Transverse colon (tissue), 4 donors: ENCODE measurements at regions not wholly inside any gene's neighbourhood (a gene's known extent, or its start where the extent isn't known, plus 50 kb on each side); places are given as distances from the start of the nearest gene placed in this dataset.

Experiments
- DNase-seq: peaks from one replicate; pipeline ENCODE4 v3.0.0-alpha.2; 2019
- H3K27ac ChIP-seq, 4 donors: fragments of 200-600 bp; sonication (generic); 2 replicates each; pipeline ENCODE4 v1.5.1; 2016 to 2018; ENCODE audit warnings: inconsistent platforms in 4 of 4
- H3K27me3 ChIP-seq: fragments of 200-600 bp; sonication (generic); 2 replicates; pipeline ENCODE4 v1.5.1; 2017; ENCODE audit warnings: inconsistent platforms
- H3K36me3 ChIP-seq, 4 donors: fragments of 200-600 bp; sonication (generic); 2 replicates each; pipeline ENCODE4 v1.5.1; 2017 to 2019; ENCODE audit warnings: inconsistent platforms in 4 of 4
- H3K4me1 ChIP-seq, 4 donors: fragments of 200-600 bp; sonication (generic); 2 replicates each; pipeline ENCODE4 v1.5.1; 2017 to 2020; ENCODE audit warnings: inconsistent platforms in 4 of 4
- H3K4me3 ChIP-seq, 4 donors: fragments of 200-600 bp; sonication (generic); 1 replicate in 1 of 4; 2 replicates in 3 of 4; pipeline versions ENCODE4 v1.5.1 to v1.6.1; 2017 to 2019; ENCODE audit warnings: inconsistent platforms in 4 of 4
- H3K9me3 ChIP-seq, 2 donors: fragments of 200-600 bp; sonication (generic); 2 replicates each; pipeline ENCODE4 v1.5.1; 2017 to 2019; ENCODE audit warnings: inconsistent platforms in 2 of 2
- CTCF ChIP-seq, 5 experiments: fragments of 200-600 bp in 3 of 5; fragments of 450-650 bp in 2 of 5; sonication (generic) in 3 of 5; IDR thresholded peaks; 1 replicate in 2 of 5; 2 replicates in 3 of 5; pipeline ENCODE4 v1.5.1; 2016 to 2017; ENCODE audit warnings: antibody characterized with exemption in 5 of 5, inconsistent platforms in 3 of 5, mild to moderate bottlenecking in 2 of 5, moderate library complexity in 1 of 5
- EP300 ChIP-seq: sonication (generic); formaldehyde crosslinking; IDR thresholded peaks from one replicate; pipeline ENCODE4 v1.6.1; 2017; ENCODE audit warnings: antibody characterized with exemption, low read depth
- POLR2A ChIP-seq: fragments of 450-650 bp; IDR thresholded peaks from one replicate; pipeline ENCODE4 v1.6.1; 2016; ENCODE audit warnings: antibody characterized with exemption, mild to moderate bottlenecking, moderate library complexity
- POLR2AphosphoS5 ChIP-seq, 3 donors: sonication (generic); formaldehyde crosslinking; IDR thresholded peaks; one replicate each; pipeline ENCODE4 v1.6.1; 2016; ENCODE audit warnings: antibody characterized with exemption in 3 of 3
- WGBS, 2 donors: methylation state at CpG; one replicate each; pipeline ENCODE4 v1.1.5; 2018; ENCODE audit warnings: low coverage in 1 of 2; 5-methylcytosine and 5-hydroxymethylcytosine counted together
- in situ Hi-C, 4 donors: fragments of 200-750 bp; cut with MboI; loops; one replicate each; pipeline versions ENCODE4 v1.15.0 to v1.15.1; 2017; ENCODE audit warnings: low sequenced_read_pairs in 3 of 4, low pct_ligation_motif_present in 1 of 4, low pct_unique_long_range_greater_than_20kb in 1 of 4
- intact Hi-C: fragments of 100-400 bp; cut with DNase I; formaldehyde crosslinking; loops from one replicate; pipeline ENCODE4 v1.15.1; 2023; ENCODE audit warnings: low total_unique reads

GRCh38 chr7:68006619-68007018 lies 1010.0 kb downstream of the TYW1 start:
- in situ Hi-C loops: no loop called here
- 67 to 100% methylated on average over 1 to 2 of the region's 2 CpGs for WGBS, 2 donors
- TF ChIP-seq POLR2A: no peak
- no peak for TF ChIP-seq POLR2AphosphoS5 (IDR thresholded peaks at IDR 0.05)
- no peak for TF ChIP-seq CTCF (IDR thresholded peaks at IDR 0.05)
- TF ChIP-seq EP300: no peak

GRCh38 chr7:68009716-68010115 lies 1013.1 kb downstream of the TYW1 start:
- 21 to 46% methylated on average over 3 to 4 of the region's 4 CpGs for WGBS, 2 donors
- Histone ChIP-seq H3K4me1 (no peaks in the 10 kb centered on the region), H3K27me3 (no peaks in the 10 kb centered on the region), H3K9me3 (no peaks in the 10 kb centered on the region), H3K27ac (no peak overlapping the region), H3K36me3 (no peaks in the 10 kb centered on the region), H3K4me3 (no peak overlapping the region)
- intact Hi-C loops (no loop called here), in situ Hi-C loops (no loop called here)
- TF ChIP-seq POLR2AphosphoS5 (IDR thresholded peaks at IDR 0.05): no peak
- no peak for TF ChIP-seq POLR2A
- no peak for TF ChIP-seq CTCF (IDR thresholded peaks at IDR 0.05)
- no peak for TF ChIP-seq EP300
- DNase-seq: no peak

More at GRCh38 chr7:68006619-68007018, 1010.0 kb downstream of the TYW1 start:
- no peak for DNase-seq
- H3K27ac ChIP-seq: no peak overlapping the region
- intact Hi-C loops: no loop called here
- H3K4me3 ChIP-seq: no peak overlapping the region
- H3K36me3 ChIP-seq: no peaks in the 10 kb centered on the region
- H3K9me3 ChIP-seq: no peaks in the 10 kb centered on the region
- H3K4me1 ChIP-seq: no peaks in the 10 kb centered on the region
- H3K27me3 ChIP-seq: no peaks in the 10 kb centered on the region

GRCh38 chr7:68014031-68014736 lies 1017.6 kb downstream of the TYW1 start:
- intact Hi-C loops: no loop called here
- Histone ChIP-seq H3K36me3 (no peaks in the 10 kb centered on the region), H3K4me3 (no peak overlapping the region), H3K9me3 (no peaks in the 10 kb centered on the region), H3K27me3 (no peaks in the 10 kb centered on the region), H3K4me1 (no peaks in the 10 kb centered on the region), H3K27ac (no peak overlapping the region)
- DNase-seq: no peak
- TF ChIP-seq EP300: no peak
- TF ChIP-seq POLR2A: no peak
- TF ChIP-seq POLR2AphosphoS5 (IDR thresholded peaks at IDR 0.05): no peak
- no peak for TF ChIP-seq CTCF (IDR thresholded peaks at IDR 0.05)
- in situ Hi-C loops: no loop called here
- WGBS, 2 donors: 67 to 74% methylated on average over 4 to 11 of the region's 11 CpGs

- no peaks in the 10 kb centered on the region for H3K4me1 ChIP-seq
- no peaks in the 10 kb centered on the region for H3K36me3 ChIP-seq
- in situ Hi-C loops (no loop called here), intact Hi-C loops (no loop called here)
- TF ChIP-seq CTCF (IDR thresholded peaks at IDR 0.05) (no peak), EP300 (no peak), POLR2A (no peak), POLR2AphosphoS5 (IDR thresholded peaks at IDR 0.05) (no peak)
- H3K27ac ChIP-seq: no peak overlapping the region
- no peak overlapping the region for H3K4me3 ChIP-seq
- no peaks in the 10 kb centered on the region for H3K9me3 ChIP-seq
- no peaks in the 10 kb centered on the region for H3K27me3 ChIP-seq
- DNase-seq: no peak
- whole genome bisulfite sequencing, 2 donors: 36 to 49% methylated on average over 5 of the region's 5 CpGs
Observed at GRCh38 chr7:68015122-68015977, 1018.7 kb downstream of the TYW1 start.
